HEK293 (cell line): ENCODE measurements at regions not wholly inside any gene's neighbourhood (a gene's known extent, or its start where the extent isn't known, plus 50 kb on each side); places are given as distances from the start of the nearest gene placed in this dataset.

Source experiments
- CTCF ChIA-PET: fragments of 350-600 bp; formaldehyde crosslinking; extraction: SDS; loops from one replicate; lab custom pipeline; 2021; ENCODE audit warnings: antibody characterized with exemption; lab: Yijun Ruan, JAX
- POLR2A ChIA-PET: fragments of 300-600 bp; formaldehyde crosslinking; extraction: SDS; loops from one replicate; lab custom pipeline; 2020; ENCODE audit warnings: antibody characterized with exemption, inconsistent platforms; lab: Yijun Ruan, JAX
- H3K27ac ChIP-seq: fragments of 200-500 bp; sonication (Bioruptor generic); 2 replicates; pipeline ENCODE4 v1.5.1; 2014; ENCODE audit warnings: low read depth, low read length, control low read depth, inconsistent platforms; ENCODE audit errors: extremely low read depth
- H3K36me3 ChIP-seq, 2 experiments: fragments of 200-500 bp in 1 of 2; sonication (Bioruptor generic) in 1 of 2; 1 replicate in 1 of 2; 2 replicates in 1 of 2; pipeline ENCODE4 v1.5.1; 2014 to 2017; ENCODE audit warnings: inconsistent platforms in 2 of 2, low read length in 2 of 2; ENCODE audit not compliant: control insufficient read depth in 2 of 2, insufficient read depth in 1 of 2
- H3K4me1 ChIP-seq: fragments of 200-500 bp; sonication (Bioruptor generic); 2 replicates; pipeline ENCODE4 v1.5.1; 2014; ENCODE audit warnings: mild to moderate bottlenecking, low read length, inconsistent platforms; ENCODE audit not compliant: control insufficient read depth, insufficient read depth
- H3K4me3 ChIP-seq: 2 replicates; pipeline ENCODE4 v1.5.1; 2011; ENCODE audit warnings: low read depth, mild to moderate bottlenecking, control low read depth, low read length, moderate library complexity
- H3K9me3 ChIP-seq: fragments of 200-500 bp; sonication (Bioruptor generic); 2 replicates; pipeline ENCODE4 v1.5.1; 2014; ENCODE audit warnings: low read depth, low read length, inconsistent platforms; ENCODE audit not compliant: control insufficient read depth, insufficient read depth
- KLF10 ChIP-seq: fragments of 450-650 bp; IDR thresholded peaks from 2 replicates; pipeline ENCODE4 v1.5.1; 2018; ENCODE audit warnings: missing biosample characterization, mild to moderate bottlenecking, missing genetic modification characterization
- MEIS1 ChIP-seq: sonication (generic); formaldehyde crosslinking; IDR thresholded peaks from 2 replicates; pipeline ENCODE4 v1.8.1; 2022; ENCODE audit warnings: missing genetic modification reagents, mild to moderate bottlenecking, borderline replicate concordance
- OVOL3 ChIP-seq: fragments of 450-650 bp; formaldehyde crosslinking; IDR thresholded peaks from 2 replicates; pipeline ENCODE4 v1.5.1; 2016; ENCODE audit warnings: missing biosample characterization, missing genetic modification characterization
- SP7 ChIP-seq: fragments of 450-650 bp; formaldehyde crosslinking; IDR thresholded peaks from 2 replicates; pipeline ENCODE4 v1.5.1; 2016; ENCODE audit warnings: missing biosample characterization, missing genetic modification characterization
- ZEB2 ChIP-seq: fragments of 450-650 bp; formaldehyde crosslinking; IDR thresholded peaks from 2 replicates; pipeline ENCODE4 v1.5.1; 2016; ENCODE audit warnings: missing biosample characterization, missing genetic modification characterization
- ZFP69B ChIP-seq: fragments of 450-650 bp; formaldehyde crosslinking; IDR thresholded peaks from 2 replicates; pipeline ENCODE4 v1.5.1; 2016; ENCODE audit warnings: missing biosample characterization, missing genetic modification characterization
- ZNF157 ChIP-seq: fragments of 450-650 bp; formaldehyde crosslinking; IDR thresholded peaks from 2 replicates; pipeline ENCODE4 v1.5.1; 2016; ENCODE audit warnings: missing biosample characterization, missing genetic modification characterization
- ZNF223 ChIP-seq: fragments of 450-650 bp; formaldehyde crosslinking; IDR thresholded peaks from 2 replicates; pipeline ENCODE4 v1.5.1; 2016; ENCODE audit warnings: missing biosample characterization, missing genetic modification characterization
- ZNF248 ChIP-seq: fragments of 450-650 bp; formaldehyde crosslinking; IDR thresholded peaks from 2 replicates; pipeline ENCODE4 v1.5.1; 2017; ENCODE audit warnings: missing biosample characterization, missing genetic modification characterization
- ZNF391 ChIP-seq: fragments of 450-650 bp; formaldehyde crosslinking; IDR thresholded peaks from 2 replicates; pipeline ENCODE4 v1.5.1; 2016; ENCODE audit warnings: low read depth, missing biosample characterization, missing genetic modification characterization, borderline replicate concordance
- ZNF48 ChIP-seq: fragments of 450-650 bp; formaldehyde crosslinking; IDR thresholded peaks from 2 replicates; pipeline ENCODE4 v1.5.1; 2016; ENCODE audit warnings: missing biosample characterization, missing genetic modification characterization
- ZNF768 ChIP-seq: fragments of 450-650 bp; formaldehyde crosslinking; IDR thresholded peaks from 2 replicates; pipeline ENCODE4 v1.5.1; 2018; ENCODE audit warnings: missing biosample characterization, mild to moderate bottlenecking, missing genetic modification characterization
- ZNF785 ChIP-seq: fragments of 450-650 bp; formaldehyde crosslinking; IDR thresholded peaks from 2 replicates; pipeline ENCODE4 v1.5.1; 2016; ENCODE audit warnings: missing biosample characterization, missing genetic modification characterization
- ZSCAN23 ChIP-seq: fragments of 450-650 bp; formaldehyde crosslinking; IDR thresholded peaks from 2 replicates; pipeline ENCODE4 v1.5.1; 2016; ENCODE audit warnings: missing biosample characterization, missing genetic modification characterization
- ZXDB ChIP-seq: fragments of 450-650 bp; formaldehyde crosslinking; IDR thresholded peaks from 2 replicates; pipeline ENCODE4 v1.5.1; 2016; ENCODE audit warnings: missing biosample characterization, missing genetic modification characterization
- TF ChIP-seq, protein P1 (sequence below): fragments of 450-650 bp; formaldehyde crosslinking; IDR thresholded peaks from 2 replicates; pipeline ENCODE4 v1.5.1; 2016; ENCODE audit warnings: missing biosample characterization, missing genetic modification characterization
- TF ChIP-seq, protein P2 (sequence below): fragments of 450-650 bp; formaldehyde crosslinking; IDR thresholded peaks from 2 replicates; pipeline ENCODE4 v1.5.1; 2016; ENCODE audit warnings: missing biosample characterization, missing genetic modification characterization, borderline replicate concordance
- TF ChIP-seq, protein P3 (sequence below): fragments of 450-650 bp; formaldehyde crosslinking; conservative IDR thresholded peaks from 2 replicates; pipeline ENCODE4 v1.5.1; 2016; ENCODE audit warnings: low read depth, missing biosample characterization, missing genetic modification characterization

GRCh38 chr5:84685121-84685894 is 300.6 kb upstream of the EDIL3 start (continued):
- TF ChIP-seq SP7 (tag by site-specific recombination) (no peak), ZNF48 (no peak)
- TF ChIP-seq, protein P1, sequence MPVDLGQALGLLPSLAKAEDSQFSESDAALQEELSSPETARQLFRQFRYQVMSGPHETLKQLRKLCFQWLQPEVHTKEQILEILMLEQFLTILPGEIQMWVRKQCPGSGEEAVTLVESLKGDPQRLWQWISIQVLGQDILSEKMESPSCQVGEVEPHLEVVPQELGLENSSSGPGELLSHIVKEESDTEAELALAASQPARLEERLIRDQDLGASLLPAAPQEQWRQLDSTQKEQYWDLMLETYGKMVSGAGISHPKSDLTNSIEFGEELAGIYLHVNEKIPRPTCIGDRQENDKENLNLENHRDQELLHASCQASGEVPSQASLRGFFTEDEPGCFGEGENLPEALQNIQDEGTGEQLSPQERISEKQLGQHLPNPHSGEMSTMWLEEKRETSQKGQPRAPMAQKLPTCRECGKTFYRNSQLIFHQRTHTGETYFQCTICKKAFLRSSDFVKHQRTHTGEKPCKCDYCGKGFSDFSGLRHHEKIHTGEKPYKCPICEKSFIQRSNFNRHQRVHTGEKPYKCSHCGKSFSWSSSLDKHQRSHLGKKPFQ (tag by site-specific recombination) = no peak
- TF ChIP-seq, protein P2, sequence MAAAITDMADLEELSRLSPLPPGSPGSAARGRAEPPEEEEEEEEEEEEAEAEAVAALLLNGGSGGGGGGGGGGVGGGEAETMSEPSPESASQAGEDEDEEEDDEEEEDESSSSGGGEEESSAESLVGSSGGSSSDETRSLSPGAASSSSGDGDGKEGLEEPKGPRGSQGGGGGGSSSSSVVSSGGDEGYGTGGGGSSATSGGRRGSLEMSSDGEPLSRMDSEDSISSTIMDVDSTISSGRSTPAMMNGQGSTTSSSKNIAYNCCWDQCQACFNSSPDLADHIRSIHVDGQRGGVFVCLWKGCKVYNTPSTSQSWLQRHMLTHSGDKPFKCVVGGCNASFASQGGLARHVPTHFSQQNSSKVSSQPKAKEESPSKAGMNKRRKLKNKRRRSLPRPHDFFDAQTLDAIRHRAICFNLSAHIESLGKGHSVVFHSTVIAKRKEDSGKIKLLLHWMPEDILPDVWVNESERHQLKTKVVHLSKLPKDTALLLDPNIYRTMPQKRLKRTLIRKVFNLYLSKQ (tag by site-specific recombination) = no peak

DNA sequence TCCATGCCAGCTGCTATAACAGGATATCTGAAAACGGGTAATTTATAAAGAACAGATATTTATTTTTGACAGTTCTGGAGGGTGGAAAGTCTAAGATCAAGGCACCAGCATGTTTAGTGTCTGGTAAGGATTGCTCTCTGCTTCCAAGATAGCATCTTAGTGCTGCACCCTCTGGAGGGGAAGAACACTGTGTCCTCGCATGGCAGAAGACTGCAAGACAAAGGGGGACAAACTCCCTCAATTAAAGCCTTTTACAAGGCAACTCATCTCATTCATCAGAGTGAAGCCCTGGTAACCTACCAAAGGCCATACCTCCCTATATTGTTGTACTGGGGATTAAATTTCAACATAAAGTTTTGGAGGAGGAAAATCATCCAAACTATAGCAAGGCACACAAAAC is 298.9 kb upstream of the EDIL3 start:
- ChIA-PET CTCF (no interaction called here), POLR2A (no interaction called here)
- no peak for TF ChIP-seq ZNF768 (tag by site-specific recombination)
- TF ChIP-seq, protein P2 (tag by site-specific recombination) = no peak
- TF ChIP-seq MEIS1 (CRISPR knock-in tag) = no peak
- no peak for TF ChIP-seq ZXDB
- TF ChIP-seq ZEB2 = no peak
- TF ChIP-seq ZNF785 (tag by site-specific recombination) = no peak
- TF ChIP-seq OVOL3 = no peak
- no peak for TF ChIP-seq ZNF157 (tag by site-specific recombination)

GRCh38 chr5:84682531-84682930 is 297.9 kb upstream of the EDIL3 start:
- TF ChIP-seq, protein P3, sequence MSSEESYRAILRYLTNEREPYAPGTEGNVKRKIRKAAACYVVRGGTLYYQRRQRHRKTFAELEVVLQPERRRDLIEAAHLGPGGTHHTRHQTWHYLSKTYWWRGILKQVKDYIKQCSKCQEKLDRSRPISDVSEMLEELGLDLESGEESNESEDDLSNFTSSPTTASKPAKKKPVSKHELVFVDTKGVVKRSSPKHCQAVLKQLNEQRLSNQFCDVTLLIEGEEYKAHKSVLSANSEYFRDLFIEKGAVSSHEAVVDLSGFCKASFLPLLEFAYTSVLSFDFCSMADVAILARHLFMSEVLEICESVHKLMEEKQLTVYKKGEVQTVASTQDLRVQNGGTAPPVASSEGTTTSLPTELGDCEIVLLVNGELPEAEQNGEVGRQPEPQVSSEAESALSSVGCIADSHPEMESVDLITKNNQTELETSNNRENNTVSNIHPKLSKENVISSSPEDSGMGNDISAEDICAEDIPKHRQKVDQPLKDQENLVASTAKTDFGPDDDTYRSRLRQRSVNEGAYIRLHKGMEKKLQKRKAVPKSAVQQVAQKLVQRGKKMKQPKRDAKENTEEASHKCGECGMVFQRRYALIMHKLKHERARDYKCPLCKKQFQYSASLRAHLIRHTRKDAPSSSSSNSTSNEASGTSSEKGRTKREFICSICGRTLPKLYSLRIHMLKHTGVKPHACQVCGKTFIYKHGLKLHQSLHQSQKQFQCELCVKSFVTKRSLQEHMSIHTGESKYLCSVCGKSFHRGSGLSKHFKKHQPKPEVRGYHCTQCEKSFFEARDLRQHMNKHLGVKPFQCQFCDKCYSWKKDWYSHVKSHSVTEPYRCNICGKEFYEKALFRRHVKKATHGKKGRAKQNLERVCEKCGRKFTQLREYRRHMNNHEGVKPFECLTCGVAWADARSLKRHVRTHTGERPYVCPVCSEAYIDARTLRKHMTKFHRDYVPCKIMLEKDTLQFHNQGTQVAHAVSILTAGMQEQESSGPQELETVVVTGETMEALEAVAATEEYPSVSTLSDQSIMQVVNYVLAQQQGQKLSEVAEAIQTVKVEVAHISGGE = no peak
- TF ChIP-seq ZSCAN23 (no peak), ZNF391 (tag by site-specific recombination) (no peak), ZFP69B (no peak), KLF10 (tag by site-specific recombination) (no peak), ZNF223 (no peak), ZNF248 (tag by site-specific recombination) (no peak)
- no peak overlapping the region for H3K27ac ChIP-seq
- no peaks in the 10 kb centered on the region for H3K4me1 ChIP-seq
- ChIA-PET CTCF (no interaction called here), POLR2A (no interaction called here)
- no peaks in the 10 kb centered on the region for H3K9me3 ChIP-seq
- H3K36me3 ChIP-seq = no peaks in the 10 kb centered on the region
- H3K4me3 ChIP-seq = no peak overlapping the region

More for the DNA sequence above, 298.9 kb upstream of the EDIL3 start:
- Histone ChIP-seq H3K4me1 (no peaks in the 10 kb centered on the region), H3K4me3 (no peak overlapping the region), H3K9me3 (no peaks in the 10 kb centered on the region), H3K36me3 (no peaks in the 10 kb centered on the region), H3K27ac (no peak overlapping the region)
